B cell (primary cell): ENCODE measurements at regions not wholly inside any gene's neighbourhood (a gene's known extent, or its start where the extent isn't known, plus 50 kb on each side); places are given as distances from the start of the nearest gene placed in this dataset.

ENCODE experiments used
- EZH2 ChIP-seq: IDR thresholded peaks from 2 replicates; pipeline ENCODE4 v1.6.1; 2012; ENCODE audit warnings: borderline replicate concordance, low read depth, mild to moderate bottlenecking, moderate library complexity, low read length; ENCODE audit not compliant: insufficient read depth, poor library complexity, severe bottlenecking
- TF ChIP-seq, protein P1 (sequence below): fragments of 200-600 bp; IDR thresholded peaks from one replicate; pipeline ENCODE4 v1.8.0; 2022; ENCODE audit warnings: antibody characterized with exemption, mild to moderate bottlenecking

DNA sequence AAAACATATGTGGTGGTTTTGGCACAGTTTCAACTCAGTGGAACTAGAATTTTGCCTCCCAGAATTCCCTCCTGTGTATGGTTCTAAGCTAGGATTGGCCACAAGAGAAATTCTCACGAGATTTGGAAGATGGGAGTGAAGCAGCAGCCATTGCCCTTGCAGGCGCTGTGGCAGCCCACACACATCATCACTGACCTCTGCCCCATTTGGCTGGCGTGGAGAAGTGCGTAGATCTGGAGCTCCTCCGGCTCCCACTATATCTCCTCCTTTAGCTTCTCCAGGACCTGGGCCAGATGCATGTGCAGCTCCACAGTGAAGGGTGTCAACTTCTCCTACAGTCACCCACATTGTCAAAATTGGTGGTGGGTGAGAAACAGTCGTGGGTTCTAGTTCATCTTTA lies 199.6 kb downstream of the EFHB start:
- TF ChIP-seq EZH2 = no peak
- TF ChIP-seq, protein P1, sequence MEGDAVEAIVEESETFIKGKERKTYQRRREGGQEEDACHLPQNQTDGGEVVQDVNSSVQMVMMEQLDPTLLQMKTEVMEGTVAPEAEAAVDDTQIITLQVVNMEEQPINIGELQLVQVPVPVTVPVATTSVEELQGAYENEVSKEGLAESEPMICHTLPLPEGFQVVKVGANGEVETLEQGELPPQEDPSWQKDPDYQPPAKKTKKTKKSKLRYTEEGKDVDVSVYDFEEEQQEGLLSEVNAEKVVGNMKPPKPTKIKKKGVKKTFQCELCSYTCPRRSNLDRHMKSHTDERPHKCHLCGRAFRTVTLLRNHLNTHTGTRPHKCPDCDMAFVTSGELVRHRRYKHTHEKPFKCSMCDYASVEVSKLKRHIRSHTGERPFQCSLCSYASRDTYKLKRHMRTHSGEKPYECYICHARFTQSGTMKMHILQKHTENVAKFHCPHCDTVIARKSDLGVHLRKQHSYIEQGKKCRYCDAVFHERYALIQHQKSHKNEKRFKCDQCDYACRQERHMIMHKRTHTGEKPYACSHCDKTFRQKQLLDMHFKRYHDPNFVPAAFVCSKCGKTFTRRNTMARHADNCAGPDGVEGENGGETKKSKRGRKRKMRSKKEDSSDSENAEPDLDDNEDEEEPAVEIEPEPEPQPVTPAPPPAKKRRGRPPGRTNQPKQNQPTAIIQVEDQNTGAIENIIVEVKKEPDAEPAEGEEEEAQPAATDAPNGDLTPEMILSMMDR = no peak
